BJ (cell line): ENCODE measurements at regions not wholly inside any gene's neighbourhood (a gene's known extent, or its start where the extent isn't known, plus 50 kb on each side); places are given as distances from the start of the nearest gene placed in this dataset.

ENCODE experiments used
- CTCF ChIA-PET: fragments of 350-600 bp; formaldehyde crosslinking; extraction: SDS; loops from one replicate; lab custom pipeline; 2021; ENCODE audit warnings: antibody characterized with exemption, inconsistent platforms; lab: Yijun Ruan, JAX
- POLR2A ChIA-PET: fragments of 300-600 bp; sonication (Branson Sonifier 250); formaldehyde crosslinking; extraction: SDS; loops from one replicate; lab custom pipeline; 2021; ENCODE audit warnings: antibody characterized with exemption; lab: Charles Lee
- DNase-seq: peaks from one replicate; pipeline ENCODE4 v3.0.0-alpha.2; 2011; ENCODE audit warnings: low read depth
- H3K27me3 ChIP-seq: 2 replicates; pipeline ENCODE4 v1.6.0; 2011; ENCODE audit warnings: low read length; ENCODE audit not compliant: control insufficient read depth, insufficient read depth
- H3K36me3 ChIP-seq: 2 replicates; pipeline ENCODE4 v1.5.1; 2011; ENCODE audit warnings: low read length; ENCODE audit not compliant: control insufficient read depth, insufficient read depth
- H3K4me3 ChIP-seq: 2 replicates; pipeline ENCODE4 v1.5.1; 2011; ENCODE audit warnings: low read depth, mild to moderate bottlenecking, control low read depth, low read length
- TF ChIP-seq, protein P1 (sequence below): IDR thresholded peaks from 2 replicates; pipeline ENCODE4 v1.5.1; 2011; ENCODE audit warnings: low read depth, mild to moderate bottlenecking, control low read depth, inconsistent platforms, low read length, moderate library complexity; ENCODE audit not compliant: insufficient read depth

- POLR2A ChIA-PET = no interaction called here
- DNase-seq = no peak
- no peaks in the 10 kb centered on the region for H3K27me3 ChIP-seq
- no peaks in the 10 kb centered on the region for H3K36me3 ChIP-seq
- TF ChIP-seq, protein P1, sequence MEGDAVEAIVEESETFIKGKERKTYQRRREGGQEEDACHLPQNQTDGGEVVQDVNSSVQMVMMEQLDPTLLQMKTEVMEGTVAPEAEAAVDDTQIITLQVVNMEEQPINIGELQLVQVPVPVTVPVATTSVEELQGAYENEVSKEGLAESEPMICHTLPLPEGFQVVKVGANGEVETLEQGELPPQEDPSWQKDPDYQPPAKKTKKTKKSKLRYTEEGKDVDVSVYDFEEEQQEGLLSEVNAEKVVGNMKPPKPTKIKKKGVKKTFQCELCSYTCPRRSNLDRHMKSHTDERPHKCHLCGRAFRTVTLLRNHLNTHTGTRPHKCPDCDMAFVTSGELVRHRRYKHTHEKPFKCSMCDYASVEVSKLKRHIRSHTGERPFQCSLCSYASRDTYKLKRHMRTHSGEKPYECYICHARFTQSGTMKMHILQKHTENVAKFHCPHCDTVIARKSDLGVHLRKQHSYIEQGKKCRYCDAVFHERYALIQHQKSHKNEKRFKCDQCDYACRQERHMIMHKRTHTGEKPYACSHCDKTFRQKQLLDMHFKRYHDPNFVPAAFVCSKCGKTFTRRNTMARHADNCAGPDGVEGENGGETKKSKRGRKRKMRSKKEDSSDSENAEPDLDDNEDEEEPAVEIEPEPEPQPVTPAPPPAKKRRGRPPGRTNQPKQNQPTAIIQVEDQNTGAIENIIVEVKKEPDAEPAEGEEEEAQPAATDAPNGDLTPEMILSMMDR = no peak
- no peak overlapping the region for H3K4me3 ChIP-seq
- CTCF ChIA-PET = no interaction called here
Observed at GRCh38 chr12:82144505-82144904, 213.7 kb downstream of the CCDC59 start.

DNA sequence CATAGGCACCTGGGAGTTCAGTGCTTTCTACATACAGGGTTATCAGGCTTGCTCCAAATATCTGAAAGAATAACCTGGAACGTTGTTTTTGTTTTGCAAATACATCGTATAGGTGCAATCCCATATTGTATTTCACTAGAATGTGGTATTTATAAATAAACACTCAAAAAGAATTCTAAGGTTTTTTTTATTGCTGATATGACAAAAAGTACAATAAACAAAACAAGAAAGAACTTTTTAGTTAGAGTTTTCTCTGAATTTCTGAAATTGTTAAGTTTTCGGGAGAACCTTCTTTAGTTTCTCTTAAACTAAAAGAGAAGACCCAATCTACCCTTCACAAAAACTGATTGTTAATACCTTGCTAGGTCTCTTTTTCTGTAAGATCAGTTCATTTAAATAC is 225.8 kb downstream of the CCDC59 start:
- Histone ChIP-seq H3K36me3 (no peaks in the 10 kb centered on the region), H3K27me3 (no peaks in the 10 kb centered on the region), H3K4me3 (no peak overlapping the region)
- POLR2A ChIA-PET = no interaction called here
- no peak for DNase-seq
- CTCF ChIA-PET = no interaction called here
- TF ChIP-seq, protein P1 = no peak

DNA sequence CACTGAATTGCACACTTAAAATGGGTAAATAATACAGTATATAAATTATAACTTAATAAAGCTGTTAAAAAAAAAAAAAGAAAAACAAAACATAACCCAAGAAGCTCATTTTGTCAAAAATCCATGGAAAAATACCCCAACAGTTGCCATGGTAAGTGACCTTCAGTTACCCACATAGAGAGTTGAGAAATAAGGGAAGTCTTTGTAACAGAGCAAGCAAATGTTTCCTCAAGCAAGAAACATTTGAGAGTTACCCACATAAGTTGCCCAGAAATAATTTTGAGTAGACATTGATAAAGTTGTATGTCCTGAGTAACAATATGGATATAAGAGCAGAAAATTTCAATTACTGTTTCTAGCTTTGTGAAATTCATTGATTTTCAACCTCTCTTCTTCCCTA is 227.4 kb downstream of the CCDC59 start:
- no peaks in the 10 kb centered on the region for H3K36me3 ChIP-seq
- TF ChIP-seq, protein P1 = no peak
- DNase-seq = no peak
- CTCF ChIA-PET = no interaction called here
- no peak overlapping the region for H3K4me3 ChIP-seq
- POLR2A ChIA-PET = no interaction called here
- H3K27me3 ChIP-seq = no peaks in the 10 kb centered on the region

DNA sequence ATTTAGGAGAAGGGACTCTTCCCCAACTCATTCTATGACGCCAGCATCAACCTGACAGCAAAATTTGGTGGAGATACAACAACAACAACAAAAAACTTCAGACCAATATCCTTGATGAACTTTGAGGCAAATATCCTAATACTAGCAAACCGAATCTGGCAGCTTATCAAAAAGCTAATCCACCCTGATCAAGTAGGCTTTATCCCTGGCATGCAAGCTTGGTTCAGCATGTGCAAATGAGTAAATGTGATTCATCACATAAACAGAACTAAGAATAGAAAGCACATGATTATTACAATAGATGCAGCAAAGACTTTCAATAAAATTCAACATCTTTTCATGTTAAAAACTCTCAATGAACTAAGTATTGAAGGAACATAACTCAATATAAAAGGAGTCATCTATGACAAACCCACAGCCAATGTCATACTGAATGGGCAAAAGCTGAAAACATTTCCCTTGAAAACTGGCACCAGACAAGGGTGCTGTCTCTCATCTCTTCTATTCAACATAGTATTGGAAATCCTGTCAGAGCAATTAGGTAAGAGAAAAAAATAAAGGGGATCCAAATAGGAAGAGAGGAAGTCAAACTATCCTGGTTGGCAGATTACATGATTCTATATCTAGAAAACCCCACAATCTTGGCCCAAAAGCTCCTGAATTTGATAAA is 233.3 kb downstream of the CCDC59 start:
- no peak for DNase-seq
- TF ChIP-seq, protein P1 = no peak
- ChIA-PET CTCF (no interaction called here), POLR2A (no interaction called here)
- no peak overlapping the region for H3K4me3 ChIP-seq
- H3K27me3 ChIP-seq = no peaks in the 10 kb centered on the region
- H3K36me3 ChIP-seq = no peaks in the 10 kb centered on the region

DNA sequence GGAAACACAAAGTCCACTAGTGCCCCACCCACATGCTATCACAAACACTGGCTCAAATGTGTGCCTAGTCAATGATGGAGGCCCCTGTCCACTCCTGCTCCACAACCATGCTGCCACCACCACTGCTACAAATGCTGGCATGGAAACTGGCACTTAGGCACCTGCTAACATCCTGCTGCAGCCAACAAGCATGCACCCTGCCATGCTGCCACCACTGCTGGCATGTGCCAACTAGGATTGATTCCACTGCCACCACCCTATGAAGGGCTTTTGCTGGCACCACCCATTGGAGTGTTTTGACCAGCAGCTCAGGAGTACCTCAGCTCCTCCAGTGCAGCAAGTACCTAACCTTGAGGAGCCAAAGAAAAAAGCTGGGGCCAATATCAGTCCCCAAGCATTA is 236.6 kb downstream of the CCDC59 start:
- TF ChIP-seq, protein P1 = no peak
- Histone ChIP-seq H3K4me3 (no peak overlapping the region), H3K27me3 (no peaks in the 10 kb centered on the region), H3K36me3 (no peaks in the 10 kb centered on the region)
- ChIA-PET POLR2A (no interaction called here), CTCF (no interaction called here)
- no peak for DNase-seq
